Mesodermal cell (in vitro differentiated cells): ENCODE measurements at regions not wholly inside any gene's neighbourhood (a gene's known extent, or its start where the extent isn't known, plus 50 kb on each side); places are given as distances from the start of the nearest gene placed in this dataset.
"Not testable (repeated sequence)": the region's sequence is repeated elsewhere in the genome, so short reads cannot be mapped to it uniquely, and the experiment has no call there.

Experiments used
- H3K27ac ChIP-seq: 2 replicates; pipeline ENCODE4 v1.7.0; 2013; ENCODE audit warnings: mild to moderate bottlenecking, low read depth, low read length, moderate library complexity; ENCODE audit not compliant: severe bottlenecking
- H3K36me3 ChIP-seq: 2 replicates; pipeline ENCODE4 v1.7.1; 2013; ENCODE audit warnings: mild to moderate bottlenecking, low read length, moderate library complexity; ENCODE audit not compliant: control insufficient read depth, insufficient read depth
- H3K4me1 ChIP-seq: one replicate; pipeline ENCODE4 v1.7.1; 2013; ENCODE audit warnings: mild to moderate bottlenecking, low read length; ENCODE audit not compliant: insufficient read depth, control insufficient read depth, poor library complexity, severe bottlenecking
- H3K4me3 ChIP-seq: 2 replicates; pipeline ENCODE4 v1.7.0; 2013; ENCODE audit warnings: low read length, control low read depth, mild to moderate bottlenecking; ENCODE audit not compliant: insufficient read depth, poor library complexity, severe bottlenecking; ENCODE audit errors: extremely low read depth
- H3K9me3 ChIP-seq: 2 replicates; pipeline ENCODE4 v1.7.1; 2013; ENCODE audit warnings: mild to moderate bottlenecking, low read length, moderate library complexity; ENCODE audit not compliant: control insufficient read depth
- WGBS, 2 experiments: methylation state at CpG; one replicate each; pipeline ENCODE4 v1.1.5; 2013; ENCODE audit warnings: missing lambda C conversion rate in 2 of 2; ENCODE audit not compliant: insufficient coverage in 2 of 2; 5-methylcytosine and 5-hydroxymethylcytosine counted together

DNA sequence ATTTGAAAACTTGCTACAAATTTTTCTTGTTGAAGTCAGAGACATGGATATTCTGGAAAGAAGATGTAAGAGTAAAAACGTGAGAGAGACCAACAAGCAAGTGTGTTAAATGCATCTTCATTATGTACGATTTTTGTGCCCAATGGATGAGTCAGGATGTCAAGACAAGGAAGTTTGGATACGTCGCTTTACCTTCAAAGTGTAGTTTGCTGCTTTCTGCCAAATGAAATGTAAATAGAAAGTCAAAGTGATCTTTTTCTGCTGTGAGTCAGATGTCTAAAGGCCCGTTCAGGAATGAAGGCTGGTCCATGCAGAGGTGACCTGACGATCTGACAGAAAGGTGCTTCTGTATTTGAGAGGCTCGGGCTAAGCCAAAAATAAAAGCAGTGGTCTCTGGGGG lies 273.1 kb upstream of the PIK3R1 start:
- H3K27ac ChIP-seq = no peak overlapping the region
- no peaks in the 10 kb centered on the region for H3K4me1 ChIP-seq
- H3K36me3 ChIP-seq = no peaks in the 10 kb centered on the region
- H3K4me3 ChIP-seq = no peak overlapping the region
- H3K9me3 ChIP-seq = no peaks in the 10 kb centered on the region
- 86 to 96% methylated on average over 5 to 6 of the region's 7 CpGs for WGBS, 2 experiments

DNA sequence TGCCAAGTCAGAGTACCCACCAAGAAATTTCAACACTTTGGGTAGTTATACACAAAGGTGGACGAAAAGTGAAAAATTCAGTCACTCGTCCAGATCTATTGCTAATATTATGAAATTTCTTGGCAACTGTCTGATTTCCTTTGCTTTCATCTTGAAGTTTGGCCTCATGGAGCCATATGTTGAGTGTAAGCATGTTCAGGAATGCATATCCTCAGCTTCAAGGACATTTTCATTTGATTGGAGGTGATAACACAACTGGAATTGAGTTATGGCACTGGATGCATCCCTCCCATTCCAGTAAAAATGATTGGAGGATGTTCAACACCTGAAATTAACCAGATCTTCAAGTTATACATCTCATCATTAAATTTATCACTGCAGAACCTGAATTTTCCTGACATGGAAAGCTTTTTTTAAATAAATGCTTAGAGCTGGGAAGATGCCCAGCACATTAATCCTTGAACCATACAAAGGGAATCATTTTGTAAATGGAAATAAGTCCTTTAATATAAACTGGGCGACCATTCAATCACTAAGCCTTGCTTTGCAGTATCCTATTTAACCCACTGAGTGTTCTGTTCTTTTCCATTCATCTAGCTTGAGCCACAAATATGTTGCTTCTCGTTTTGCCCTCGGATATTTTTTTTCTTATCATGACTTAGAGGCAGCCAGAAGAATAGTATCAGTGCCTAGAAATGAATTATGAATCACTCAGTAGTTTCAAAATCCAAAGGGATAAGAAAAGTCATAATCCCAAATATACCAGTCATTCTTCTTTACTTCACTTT lies 273.7 kb upstream of the PIK3R1 start:
- Histone ChIP-seq H3K4me3 (no peak overlapping the region), H3K27ac (no peak overlapping the region), H3K36me3 (no peaks in the 10 kb centered on the region), H3K4me1 (no peaks in the 10 kb centered on the region), H3K9me3 (no peaks in the 10 kb centered on the region)
- WGBS, 2 experiments = 100% methylated on average over 1 of the region's 5 CpGs; no CpG with 5 or more reads in 1 of the 2 experiments

DNA sequence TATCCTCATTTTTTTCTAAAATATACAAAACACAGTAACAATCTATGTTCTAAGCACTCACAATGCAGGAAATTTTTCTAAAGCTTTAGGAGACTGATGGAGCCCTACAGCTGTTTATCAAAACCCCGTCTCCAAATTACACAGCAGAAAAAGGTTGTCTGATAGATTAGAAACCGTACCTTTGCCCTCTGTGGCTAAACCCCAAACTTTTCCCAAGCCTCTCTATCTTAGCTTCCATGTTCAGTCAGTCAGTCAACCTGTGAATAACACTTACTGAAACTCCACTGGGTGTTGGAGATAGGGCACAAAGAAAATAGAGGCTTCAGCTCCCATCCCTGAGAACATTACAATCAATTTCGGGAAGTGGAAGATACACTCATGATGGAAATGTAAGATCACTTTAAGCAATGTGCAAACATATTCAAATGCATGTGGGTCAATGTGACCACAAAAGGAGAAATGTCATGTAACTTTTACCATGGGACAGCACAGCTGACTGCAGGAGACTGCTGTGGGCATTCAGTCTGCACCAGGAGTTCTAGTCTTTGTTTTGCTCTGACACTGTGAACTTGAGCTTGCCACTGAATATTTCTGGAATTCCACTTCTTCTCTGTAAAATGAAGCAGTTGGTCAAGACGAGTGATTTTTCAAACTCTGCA lies 279.5 kb upstream of the PIK3R1 start:
- H3K4me3 ChIP-seq = no peak overlapping the region
- WGBS, 2 experiments = 40 to 87% methylated on average over 1 to 3 of the region's 4 CpGs
- H3K4me1 ChIP-seq = no peaks in the 10 kb centered on the region
- H3K36me3 ChIP-seq = no peaks in the 10 kb centered on the region
- no peaks in the 10 kb centered on the region for H3K9me3 ChIP-seq
- H3K27ac ChIP-seq = no peak overlapping the region

DNA sequence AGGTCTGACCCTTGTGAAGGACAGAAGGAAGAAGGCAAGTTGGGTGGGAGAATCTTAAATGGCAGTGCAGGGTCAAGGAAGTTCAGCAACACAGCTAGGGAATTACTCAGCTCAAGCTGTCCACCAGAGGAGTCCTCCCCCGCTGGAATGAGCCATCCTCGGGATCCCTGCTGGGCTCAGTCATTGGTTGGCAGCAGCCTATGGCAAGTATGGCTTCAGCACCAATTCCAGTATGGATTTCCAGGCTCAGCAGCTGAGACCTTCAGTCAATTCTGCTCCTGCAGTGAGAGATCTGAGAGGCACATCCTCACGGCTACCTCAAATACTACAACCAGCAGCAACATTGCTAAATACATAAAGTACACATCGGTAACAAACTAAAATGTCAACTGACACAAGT lies 280.6 kb upstream of the PIK3R1 start:
- no peak overlapping the region for H3K4me3 ChIP-seq
- no peaks in the 10 kb centered on the region for H3K9me3 ChIP-seq
- H3K36me3 ChIP-seq = no peaks in the 10 kb centered on the region
- 88 to 94% methylated on average over 4 of the region's 4 CpGs for WGBS, 2 experiments
- H3K27ac ChIP-seq = no peak overlapping the region
- H3K4me1 ChIP-seq = no peaks in the 10 kb centered on the region

DNA sequence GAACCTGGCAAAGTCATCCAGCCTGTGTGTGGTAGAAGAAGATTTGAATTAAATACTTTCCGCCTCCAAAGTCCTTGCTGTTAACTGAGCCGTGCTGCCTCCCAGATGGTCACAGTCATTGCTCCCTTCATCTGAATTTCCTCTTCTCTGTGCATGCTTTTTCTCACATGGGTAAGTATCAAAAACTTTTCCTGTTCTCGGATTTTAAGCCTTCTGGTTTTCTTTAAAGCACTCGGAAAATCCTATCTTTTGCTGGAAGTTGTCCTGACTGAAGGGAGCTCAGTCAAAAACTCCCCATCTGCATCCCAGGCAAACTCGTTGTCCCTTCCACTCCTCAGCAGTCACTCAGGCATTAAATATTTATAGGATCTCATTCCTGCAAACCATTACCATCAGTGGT lies 290.0 kb upstream of the PIK3R1 start:
- no peak overlapping the region for H3K4me3 ChIP-seq
- H3K4me1 ChIP-seq = no peaks in the 10 kb centered on the region
- H3K9me3 ChIP-seq = no peaks in the 10 kb centered on the region
- 86 to 90% methylated on average over 4 to 5 of the region's 5 CpGs for WGBS, 2 experiments
- no peaks in the 10 kb centered on the region for H3K36me3 ChIP-seq
- no peak overlapping the region for H3K27ac ChIP-seq

DNA sequence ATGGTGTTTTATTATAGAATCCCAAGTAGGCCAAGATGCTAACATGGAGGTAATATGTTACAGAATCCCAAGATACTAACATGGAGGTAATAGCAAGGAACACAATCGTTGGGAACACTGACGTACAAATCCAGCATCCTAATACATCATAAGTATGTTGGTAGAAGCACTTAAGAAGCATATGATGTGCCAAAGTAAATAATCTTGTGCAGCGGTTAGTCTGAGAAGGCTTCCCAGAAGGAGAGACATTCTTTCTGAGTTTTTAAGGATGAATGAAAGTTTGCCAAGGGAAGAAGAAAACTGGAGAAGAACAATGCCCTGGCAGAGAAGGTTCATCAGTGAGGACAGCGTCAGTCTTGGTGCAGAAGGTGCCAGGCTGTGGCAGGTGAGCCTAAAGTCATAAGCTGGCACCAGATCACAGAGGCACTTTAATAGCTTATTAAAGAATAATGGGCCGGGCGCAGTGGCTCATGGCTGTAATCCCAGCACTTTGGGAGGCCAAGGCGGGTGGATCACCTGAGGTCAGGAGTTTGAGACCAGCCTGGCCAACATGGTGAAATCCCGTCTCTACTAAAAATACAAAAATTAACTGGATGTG lies 294.5 kb upstream of the PIK3R1 start:
- H3K9me3 ChIP-seq = no peaks in the 10 kb centered on the region
- H3K36me3 ChIP-seq = no peaks in the 10 kb centered on the region
- no peaks in the 10 kb centered on the region for H3K4me1 ChIP-seq
- H3K27ac ChIP-seq = no peak overlapping the region
- WGBS, 2 experiments = 85 to 100% methylated on average over 2 to 4 of the region's 8 CpGs
- no peak overlapping the region for H3K4me3 ChIP-seq

DNA sequence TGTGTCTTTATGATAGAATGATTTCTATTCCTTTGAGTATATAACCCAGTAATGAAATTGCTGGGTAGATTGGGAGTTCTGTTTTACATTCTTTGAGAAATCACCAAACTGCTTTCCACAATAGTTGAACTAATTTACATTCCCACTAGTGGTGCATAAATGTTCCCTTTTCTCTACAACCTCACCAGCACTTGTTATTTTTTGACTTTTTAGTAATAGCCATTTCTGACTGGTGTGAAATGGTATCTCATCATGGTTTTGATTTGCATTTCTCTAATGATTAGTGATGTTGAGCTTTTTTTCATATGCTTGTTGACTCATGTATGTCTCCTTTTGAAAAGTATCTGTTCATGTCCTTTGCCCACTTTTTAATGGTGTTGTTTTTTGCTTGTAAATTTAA lies 296.0 kb upstream of the PIK3R1 start:
- not testable (repeated sequence) for H3K27ac ChIP-seq, H3K4me3 ChIP-seq, H3K9me3 ChIP-seq, H3K4me1 ChIP-seq, H3K36me3 ChIP-seq

DNA sequence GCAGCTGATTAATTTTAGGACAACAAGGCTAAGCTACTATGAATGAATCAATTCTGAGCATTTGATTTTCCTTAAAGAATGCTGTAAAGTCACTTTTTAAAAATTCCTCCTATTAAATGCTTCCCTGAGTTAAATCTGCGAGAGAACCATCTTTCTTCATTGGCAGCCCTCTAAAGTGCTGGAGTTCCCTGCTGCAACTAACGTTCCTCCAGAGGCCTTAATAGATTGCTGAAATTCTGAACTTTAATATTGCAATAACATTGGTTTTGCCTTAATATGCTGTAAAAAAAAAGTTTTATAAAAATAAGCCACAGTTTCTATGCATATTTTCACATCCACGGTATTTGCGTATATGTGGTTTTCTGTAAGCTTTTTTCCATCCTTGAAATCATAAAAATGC lies 298.0 kb upstream of the PIK3R1 start:
- Histone ChIP-seq H3K27ac (no peak overlapping the region), H3K9me3 (no peaks in the 10 kb centered on the region), H3K4me3 (no peak overlapping the region), H3K36me3 (no peaks in the 10 kb centered on the region), H3K4me1 (no peaks in the 10 kb centered on the region)
- WGBS, 2 experiments = 83 to 100% methylated on average over 1 of the region's 4 CpGs

DNA sequence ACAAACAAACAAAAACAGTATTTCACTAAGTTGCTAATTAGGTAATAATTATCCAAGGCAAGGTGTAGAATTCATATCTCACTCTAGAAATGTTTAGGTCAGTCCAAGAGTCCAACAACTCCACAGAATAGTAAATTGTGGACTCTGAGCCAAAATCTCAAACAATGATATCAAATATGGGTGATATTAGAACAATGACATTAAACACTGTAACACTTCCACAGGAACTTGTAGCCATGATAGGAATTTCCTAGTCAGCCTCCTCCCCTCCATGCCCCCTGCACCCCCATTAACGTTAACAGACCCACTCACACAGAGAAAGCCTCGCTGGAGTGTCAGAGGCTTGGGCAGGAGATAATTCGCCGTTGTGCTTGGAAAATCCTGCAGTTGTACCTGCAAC lies 305.0 kb upstream of the PIK3R1 start:
- Histone ChIP-seq H3K4me3 (no peak overlapping the region), H3K9me3 (no peaks in the 10 kb centered on the region), H3K36me3 (no peaks in the 10 kb centered on the region), H3K4me1 (no peaks in the 10 kb centered on the region), H3K27ac (no peak overlapping the region)
- WGBS, 2 experiments = 100% methylated on average over 1 of the region's 4 CpGs; no CpG with 5 or more reads in 1 of the 2 experiments

DNA sequence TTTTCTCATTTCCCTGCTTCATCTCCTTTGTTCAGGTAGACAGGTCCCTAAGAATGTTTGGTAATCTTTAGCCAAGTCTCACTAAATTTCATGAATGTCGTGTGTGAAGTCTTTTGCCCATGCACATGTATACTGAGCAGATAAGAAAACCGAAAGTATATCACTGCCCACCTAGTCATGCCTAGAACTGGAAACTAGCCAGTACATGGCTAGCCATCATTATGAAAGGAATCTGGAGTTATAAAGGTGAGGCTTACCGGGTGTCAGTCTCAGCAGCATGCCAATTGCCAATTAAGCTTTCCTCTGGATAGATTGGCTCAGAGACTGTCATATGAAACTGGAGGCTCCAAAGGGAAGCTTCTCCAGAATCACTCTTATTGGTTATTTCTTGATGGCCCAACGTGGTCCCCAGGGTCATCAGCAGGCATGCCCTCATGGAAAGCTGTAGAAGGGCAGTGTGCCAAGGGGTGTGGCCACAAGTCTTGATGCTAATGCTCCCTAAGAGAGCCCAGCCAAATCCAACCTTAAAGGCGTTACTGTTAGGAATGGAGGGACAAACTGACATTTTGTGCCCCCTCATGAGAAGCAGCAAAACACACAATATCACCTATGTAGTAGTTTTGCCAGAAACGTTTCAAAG lies 307.3 kb upstream of the PIK3R1 start:
- H3K9me3 ChIP-seq = no peaks in the 10 kb centered on the region
- no peak overlapping the region for H3K4me3 ChIP-seq
- 86 to 100% methylated on average over 2 to 3 of the region's 6 CpGs for WGBS, 2 experiments
- no peak overlapping the region for H3K27ac ChIP-seq
- no peaks in the 10 kb centered on the region for H3K4me1 ChIP-seq
- no peaks in the 10 kb centered on the region for H3K36me3 ChIP-seq
